ENCODE measurements at regions not wholly inside any gene's neighbourhood (a gene's known extent, or its start where the extent isn't known, plus 50 kb on each side); places are given as distances from the start of the nearest gene placed in this dataset.
"Not testable (repeated sequence)": the region's sequence is repeated elsewhere in the genome, so short reads cannot be mapped to it uniquely, and the experiment has no call there.

- H3K27ac ChIP-seq (ENCODE audit: low read depth in 1 of 2, low read length in 2 of 2) = no peak overlapping the region
- no peak overlapping the region for H3K4me3 ChIP-seq (ENCODE audit: low read length in 2 of 2)
- WGBS, 2 donors = 61 to 66% methylated on average over 1 of the region's 1 CpG
- ATAC-seq (ENCODE audit: low FRiP score) (no peak), DNase-seq (no peak)
- intact Hi-C loops (cut with DNase I) = no loop called here
- H3K27me3 ChIP-seq (ENCODE audit: control insufficient read depth in 1 of 2, insufficient read depth in 2 of 2, low read length in 1 of 2) = no peaks in the 10 kb centered on the region
- H3K9me3 ChIP-seq (ENCODE audit: control insufficient read depth, low read length) = no peaks in the 10 kb centered on the region
- H3K4me1 ChIP-seq (ENCODE audit: control insufficient read depth in 1 of 2, insufficient read depth in 2 of 2, low read length in 2 of 2) = no peaks in the 10 kb centered on the region
- no peaks in the 10 kb centered on the region for H3K36me3 ChIP-seq (ENCODE audit: control insufficient read depth in 1 of 2, insufficient read depth in 2 of 2, low read length in 1 of 2)
Measured at GRCh38 chr9:10858817-10859216, 246.0 kb upstream of the PTPRD start.

GRCh38 chr9:10863476-10863875, 250.7 kb upstream of the PTPRD start:
- intact Hi-C loops (cut with DNase I) = no loop called here
- H3K27me3 ChIP-seq (ENCODE audit: control insufficient read depth in 1 of 2, insufficient read depth in 2 of 2, low read length in 1 of 2) = no peaks in the 10 kb centered on the region
- H3K4me1 ChIP-seq (ENCODE audit: control insufficient read depth in 1 of 2, insufficient read depth in 2 of 2, low read length in 2 of 2) = no peaks in the 10 kb centered on the region
- DNase-seq = no peak
- H3K27ac ChIP-seq (ENCODE audit: low read depth in 1 of 2, low read length in 2 of 2) = no peak overlapping the region
- no peaks in the 10 kb centered on the region for H3K9me3 ChIP-seq (ENCODE audit: control insufficient read depth, low read length)
- no peak overlapping the region for H3K4me3 ChIP-seq (ENCODE audit: low read length in 2 of 2)
- ATAC-seq (ENCODE audit: low FRiP score) = no peak
- 8 to 13% methylated on average over 2 of the region's 2 CpGs for WGBS, 2 donors
- H3K36me3 ChIP-seq (ENCODE audit: control insufficient read depth in 1 of 2, insufficient read depth in 2 of 2, low read length in 1 of 2) = no peaks in the 10 kb centered on the region

GRCh38 chr9:10867194-10867593, 254.4 kb upstream of the PTPRD start:
- no peak for DNase-seq
- no peak for ATAC-seq (ENCODE audit: low FRiP score)
- Histone ChIP-seq H3K36me3 (ENCODE audit: control insufficient read depth in 1 of 2, insufficient read depth in 2 of 2, low read length in 1 of 2) (no peaks in the 10 kb centered on the region), H3K4me3 (ENCODE audit: low read length in 2 of 2) (no peak overlapping the region), H3K27me3 (ENCODE audit: control insufficient read depth in 1 of 2, insufficient read depth in 2 of 2, low read length in 1 of 2) (no peaks in the 10 kb centered on the region), H3K27ac (ENCODE audit: low read depth in 1 of 2, low read length in 2 of 2) (no peak overlapping the region), H3K4me1 (ENCODE audit: control insufficient read depth in 1 of 2, insufficient read depth in 2 of 2, low read length in 2 of 2) (no peaks in the 10 kb centered on the region), H3K9me3 (ENCODE audit: control insufficient read depth, low read length) (no peaks in the 10 kb centered on the region)
- intact Hi-C loops (cut with DNase I) = no loop called here
- 90 to 93% methylated on average over 2 of the region's 2 CpGs for WGBS, 2 donors

GRCh38 chr9:10869687-10870086, 256.9 kb upstream of the PTPRD start:
- DNase-seq (no peak), ATAC-seq (ENCODE audit: low FRiP score) (no peak)
- Histone ChIP-seq H3K27ac (ENCODE audit: low read depth in 1 of 2, low read length in 2 of 2) (no peak overlapping the region), H3K27me3 (ENCODE audit: control insufficient read depth in 1 of 2, insufficient read depth in 2 of 2, low read length in 1 of 2) (no peaks in the 10 kb centered on the region), H3K9me3 (ENCODE audit: control insufficient read depth, low read length) (no peaks in the 10 kb centered on the region), H3K36me3 (ENCODE audit: control insufficient read depth in 1 of 2, insufficient read depth in 2 of 2, low read length in 1 of 2) (no peaks in the 10 kb centered on the region), H3K4me1 (ENCODE audit: control insufficient read depth in 1 of 2, insufficient read depth in 2 of 2, low read length in 2 of 2) (no peaks in the 10 kb centered on the region), H3K4me3 (ENCODE audit: low read length in 2 of 2) (no peak overlapping the region)
- intact Hi-C loops (cut with DNase I) = no loop called here

- no peak for ATAC-seq (ENCODE audit: low FRiP score)
- 94 to 97% methylated on average over 1 of the region's 1 CpG for WGBS, 2 donors
- no peaks in the 10 kb centered on the region for H3K4me1 ChIP-seq (ENCODE audit: control insufficient read depth in 1 of 2, insufficient read depth in 2 of 2, low read length in 2 of 2)
- intact Hi-C loops (cut with DNase I) = no loop called here
- no peaks in the 10 kb centered on the region for H3K27me3 ChIP-seq (ENCODE audit: control insufficient read depth in 1 of 2, insufficient read depth in 2 of 2, low read length in 1 of 2)
- H3K27ac ChIP-seq (ENCODE audit: low read depth in 1 of 2, low read length in 2 of 2) = no peak overlapping the region
- DNase-seq = no peak
- no peak overlapping the region for H3K4me3 ChIP-seq (ENCODE audit: low read length in 2 of 2)
- no peaks in the 10 kb centered on the region for H3K36me3 ChIP-seq (ENCODE audit: control insufficient read depth in 1 of 2, insufficient read depth in 2 of 2, low read length in 1 of 2)
- no peaks in the 10 kb centered on the region for H3K9me3 ChIP-seq (ENCODE audit: control insufficient read depth, low read length)
Measured at GRCh38 chr9:10873999-10874398, 261.2 kb upstream of the PTPRD start.

- DNase-seq (no peak), ATAC-seq (ENCODE audit: low FRiP score) (no peak)
- no peak overlapping the region for H3K4me3 ChIP-seq (ENCODE audit: low read length in 2 of 2)
- no peaks in the 10 kb centered on the region for H3K36me3 ChIP-seq (ENCODE audit: control insufficient read depth in 1 of 2, insufficient read depth in 2 of 2, low read length in 1 of 2)
- no peaks in the 10 kb centered on the region for H3K4me1 ChIP-seq (ENCODE audit: control insufficient read depth in 1 of 2, insufficient read depth in 2 of 2, low read length in 2 of 2)
- no peaks in the 10 kb centered on the region for H3K27me3 ChIP-seq (ENCODE audit: control insufficient read depth in 1 of 2, insufficient read depth in 2 of 2, low read length in 1 of 2)
- H3K27ac ChIP-seq (ENCODE audit: low read depth in 1 of 2, low read length in 2 of 2) = no peak overlapping the region
- no peaks in the 10 kb centered on the region for H3K9me3 ChIP-seq (ENCODE audit: control insufficient read depth, low read length)
- WGBS, 2 donors = 68 to 77% methylated on average over 2 of the region's 2 CpGs
- intact Hi-C loops (cut with DNase I) = no loop called here
Measured at GRCh38 chr9:10875752-10876151, 262.9 kb upstream of the PTPRD start.

- intact Hi-C loops (cut with DNase I) = no loop called here
- DNase-seq (no peak), ATAC-seq (ENCODE audit: low FRiP score) (no peak)
- no peaks in the 10 kb centered on the region for H3K36me3 ChIP-seq (ENCODE audit: control insufficient read depth in 1 of 2, insufficient read depth in 2 of 2, low read length in 1 of 2)
- no peak overlapping the region for H3K27ac ChIP-seq (ENCODE audit: low read depth in 1 of 2, low read length in 2 of 2)
- no peaks in the 10 kb centered on the region for H3K27me3 ChIP-seq (ENCODE audit: control insufficient read depth in 1 of 2, insufficient read depth in 2 of 2, low read length in 1 of 2)
- no peaks in the 10 kb centered on the region for H3K9me3 ChIP-seq (ENCODE audit: control insufficient read depth, low read length)
- WGBS, 2 donors = 58 to 60% methylated on average over 2 of the region's 2 CpGs
- H3K4me3 ChIP-seq (ENCODE audit: low read length in 2 of 2) = no peak overlapping the region
- no peaks in the 10 kb centered on the region for H3K4me1 ChIP-seq (ENCODE audit: control insufficient read depth in 1 of 2, insufficient read depth in 2 of 2, low read length in 2 of 2)
Measured at GRCh38 chr9:10876333-10876732, 263.5 kb upstream of the PTPRD start.

GRCh38 chr9:10890266-10890665, 277.5 kb upstream of the PTPRD start:
- H3K9me3 ChIP-seq (ENCODE audit: control insufficient read depth, low read length); DNase-seq; H3K4me3 ChIP-seq (ENCODE audit: low read length in 2 of 2); H3K36me3 ChIP-seq (ENCODE audit: control insufficient read depth in 1 of 2, insufficient read depth in 2 of 2, low read length in 1 of 2); H3K4me1 ChIP-seq (ENCODE audit: control insufficient read depth in 1 of 2, insufficient read depth in 2 of 2, low read length in 2 of 2); ATAC-seq (ENCODE audit: low FRiP score); intact Hi-C loops (cut with DNase I); H3K27me3 ChIP-seq (ENCODE audit: control insufficient read depth in 1 of 2, insufficient read depth in 2 of 2, low read length in 1 of 2); H3K27ac ChIP-seq (ENCODE audit: low read depth in 1 of 2, low read length in 2 of 2): not testable (repeated sequence)
- 90 to 93% methylated on average over 5 of the region's 5 CpGs for WGBS, 2 donors

- no peak for DNase-seq
- intact Hi-C loops (cut with DNase I) = no loop called here
- Histone ChIP-seq H3K4me3 (ENCODE audit: low read length in 2 of 2) (no peak overlapping the region), H3K4me1 (ENCODE audit: control insufficient read depth in 1 of 2, insufficient read depth in 2 of 2, low read length in 2 of 2) (no peaks in the 10 kb centered on the region), H3K27me3 (ENCODE audit: control insufficient read depth in 1 of 2, insufficient read depth in 2 of 2, low read length in 1 of 2) (no peaks in the 10 kb centered on the region), H3K36me3 (ENCODE audit: control insufficient read depth in 1 of 2, insufficient read depth in 2 of 2, low read length in 1 of 2) (no peaks in the 10 kb centered on the region), H3K27ac (ENCODE audit: low read depth in 1 of 2, low read length in 2 of 2) (no peak overlapping the region), H3K9me3 (ENCODE audit: control insufficient read depth, low read length) (no peaks in the 10 kb centered on the region)
- no peak for ATAC-seq (ENCODE audit: low FRiP score)
- 53 to 71% methylated on average over 3 of the region's 3 CpGs for WGBS, 2 donors
Measured at GRCh38 chr9:10899509-10899908, 286.7 kb upstream of the PTPRD start.
